Spleen (tissue), 11 donors: ENCODE measurements at regions not wholly inside any gene's neighbourhood (a gene's known extent, or its start where the extent isn't known, plus 50 kb on each side); places are given as distances from the start of the nearest gene placed in this dataset.

ENCODE experiments used
- DNase-seq: peaks from one replicate; pipeline ENCODE4 v3.0.0-alpha.2; 2020
- H3K27ac ChIP-seq, 8 donors: fragments of 200-600 bp; sonication (generic) in 7 of 8; 1 replicate in 4 of 8; 2 replicates in 4 of 8; pipeline versions ENCODE4 v1.5.0 to v1.8.0; 2016 to 2021; ENCODE audit warnings: inconsistent platforms in 4 of 8, mild to moderate bottlenecking in 4 of 8, moderate library complexity in 1 of 8
- H3K27me3 ChIP-seq, 7 donors: fragments of 200-600 bp; sonication (generic) in 6 of 7; replicated peaks in 1 of 7; 1 replicate in 4 of 7; 2 replicates in 3 of 7; pipeline versions ENCODE4 v1.5.0 to v1.8.0; 2016 to 2021; ENCODE audit warnings: inconsistent platforms in 3 of 7, mild to moderate bottlenecking in 1 of 7
- H3K36me3 ChIP-seq, 6 donors: fragments of 200-600 bp; sonication (generic) in 5 of 6; 1 replicate in 4 of 6; 2 replicates in 2 of 6; pipeline versions ENCODE4 v1.5.0 to v1.8.0; 2016 to 2021; ENCODE audit warnings: inconsistent platforms in 2 of 6
- H3K4me1 ChIP-seq, 6 donors: fragments of 200-600 bp; sonication (generic) in 5 of 6; 1 replicate in 3 of 6; 2 replicates in 3 of 6; pipeline versions ENCODE4 v1.5.0 to v1.8.0; 2016 to 2021; ENCODE audit warnings: inconsistent platforms in 3 of 6
- H3K4me3 ChIP-seq, 8 donors: fragments of 200-600 bp; sonication (generic) in 7 of 8; 1 replicate in 4 of 8; 2 replicates in 4 of 8; pipeline versions ENCODE4 v1.5.0 to v1.8.0; 2016 to 2021; ENCODE audit warnings: inconsistent platforms in 4 of 8, mild to moderate bottlenecking in 4 of 8, moderate library complexity in 2 of 8
- H3K9me3 ChIP-seq, 8 donors: fragments of 200-600 bp; sonication (generic) in 7 of 8; 1 replicate in 4 of 8; 2 replicates in 4 of 8; pipeline versions ENCODE4 v1.5.0 to v1.8.0; 2016 to 2021; ENCODE audit warnings: inconsistent platforms in 4 of 8
- POLR2A ChIP-seq, 3 donors: fragments of 450-650 bp; IDR thresholded peaks; one replicate each; pipeline ENCODE4 v1.5.1; 2017; ENCODE audit warnings: antibody characterized with exemption in 3 of 3, mild to moderate bottlenecking in 1 of 3
- POLR2AphosphoS5 ChIP-seq, 3 donors: sonication (generic); formaldehyde crosslinking; IDR thresholded peaks; one replicate each; pipeline ENCODE4 v1.5.1; 2017; ENCODE audit warnings: antibody characterized with exemption in 3 of 3
- WGBS, 5 donors: extraction: QIAGEN DNeasy Blood & Tissue Kit in 3 of 5; methylation state at CpG; one replicate each; pipeline versions ENCODE4 v1.1.5 to v1.1.7; 2013 to 2018; 5-methylcytosine and 5-hydroxymethylcytosine counted together
- intact Hi-C: fragments of 100-400 bp; cut with DNase I; formaldehyde crosslinking; loops from one replicate; pipeline ENCODE4 v1.15.0; 2023; ENCODE audit warnings: low total_unique reads
- TF ChIP-seq, protein P1 (sequence below), 11 experiments: fragments of 200-600 bp in 7 of 11; fragments of 450-650 bp in 4 of 11; sonication (generic) in 4 of 11; IDR thresholded peaks in 8 of 11; conservative IDR thresholded peaks in 3 of 11; 1 replicate in 7 of 11; 2 replicates in 4 of 11; pipeline versions ENCODE4 v1.4.0 to v1.8.0; 2016 to 2021; ENCODE audit warnings: antibody characterized with exemption in 11 of 11, inconsistent platforms in 4 of 11, mild to moderate bottlenecking in 1 of 11
- donor health status: healthy with polysubstance abuse.
- donor health status: DM: no; HTN: no; CAD: no; lungs with moderate emphysema.
- donor health status: DM: no; HTN: no; CAD: no.
- donor health status: Bipolar disorder and iron deficiency.
- donor health status: healthy.
- donor health status: DM: no; HTN: no; CAD: no.
- donor health status: DM: yes; HTN: yes; CAD: no.

DNA sequence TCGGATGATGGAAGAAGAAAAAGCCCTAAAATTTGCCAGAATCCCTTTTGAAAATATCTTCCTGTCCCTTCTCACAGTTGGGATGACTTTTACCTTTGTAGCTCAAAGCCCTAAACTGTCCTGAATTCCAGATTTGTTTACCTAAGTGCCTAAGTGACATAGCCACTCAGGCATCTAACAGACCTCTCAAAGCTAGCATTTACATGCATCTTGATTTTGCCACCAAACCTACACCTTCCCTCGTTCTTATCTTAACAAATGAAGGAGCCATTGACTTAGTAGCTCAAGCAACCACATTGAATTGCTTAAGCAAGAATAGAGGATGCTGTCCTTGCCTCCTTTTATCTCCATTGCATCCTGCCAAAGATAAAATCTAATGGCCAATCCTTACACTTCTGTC is 198.4 kb upstream of the NTM start:
- Histone ChIP-seq H3K4me3 (no peak overlapping the region), H3K27me3 (no peaks in the 10 kb centered on the region), H3K27ac (no peak overlapping the region), H3K9me3 (no peaks in the 10 kb centered on the region), H3K36me3 (no peaks in the 10 kb centered on the region), H3K4me1 (no peaks in the 10 kb centered on the region)
- TF ChIP-seq, protein P1, sequence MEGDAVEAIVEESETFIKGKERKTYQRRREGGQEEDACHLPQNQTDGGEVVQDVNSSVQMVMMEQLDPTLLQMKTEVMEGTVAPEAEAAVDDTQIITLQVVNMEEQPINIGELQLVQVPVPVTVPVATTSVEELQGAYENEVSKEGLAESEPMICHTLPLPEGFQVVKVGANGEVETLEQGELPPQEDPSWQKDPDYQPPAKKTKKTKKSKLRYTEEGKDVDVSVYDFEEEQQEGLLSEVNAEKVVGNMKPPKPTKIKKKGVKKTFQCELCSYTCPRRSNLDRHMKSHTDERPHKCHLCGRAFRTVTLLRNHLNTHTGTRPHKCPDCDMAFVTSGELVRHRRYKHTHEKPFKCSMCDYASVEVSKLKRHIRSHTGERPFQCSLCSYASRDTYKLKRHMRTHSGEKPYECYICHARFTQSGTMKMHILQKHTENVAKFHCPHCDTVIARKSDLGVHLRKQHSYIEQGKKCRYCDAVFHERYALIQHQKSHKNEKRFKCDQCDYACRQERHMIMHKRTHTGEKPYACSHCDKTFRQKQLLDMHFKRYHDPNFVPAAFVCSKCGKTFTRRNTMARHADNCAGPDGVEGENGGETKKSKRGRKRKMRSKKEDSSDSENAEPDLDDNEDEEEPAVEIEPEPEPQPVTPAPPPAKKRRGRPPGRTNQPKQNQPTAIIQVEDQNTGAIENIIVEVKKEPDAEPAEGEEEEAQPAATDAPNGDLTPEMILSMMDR (IDR thresholded peaks at IDR 0.05 in 8 of 11, conservative IDR thresholded peaks at IDR 0.05 in 3 of 11), result no peak
- no peak for TF ChIP-seq POLR2AphosphoS5 (IDR thresholded peaks at IDR 0.05)
- no peak for TF ChIP-seq POLR2A (IDR thresholded peaks at IDR 0.05)
- 51 to 66% (median 61%) methylated on average over 2 of the region's 2 CpGs for WGBS, 5 donors
- intact Hi-C loops, result no loop called here
- no peak for DNase-seq

GRCh38 chr11:131178020-131178419 is 192.4 kb upstream of the NTM start:
- Histone ChIP-seq H3K4me3 (no peak overlapping the region), H3K9me3 (no peaks in the 10 kb centered on the region), H3K27me3 (no peaks in the 10 kb centered on the region), H3K4me1 (no peaks in the 10 kb centered on the region), H3K27ac (no peak overlapping the region), H3K36me3 (no peaks in the 10 kb centered on the region)
- intact Hi-C loops, result no loop called here
- TF ChIP-seq POLR2AphosphoS5 (IDR thresholded peaks at IDR 0.05) (no peak), POLR2A (IDR thresholded peaks at IDR 0.05) (no peak)
- TF ChIP-seq, protein P1 (IDR thresholded peaks at IDR 0.05 in 8 of 11, conservative IDR thresholded peaks at IDR 0.05 in 3 of 11), result no peak
- 77 to 89% (median 83%) methylated on average over 11 of the region's 11 CpGs for WGBS, 5 donors
- no peak for DNase-seq

DNA sequence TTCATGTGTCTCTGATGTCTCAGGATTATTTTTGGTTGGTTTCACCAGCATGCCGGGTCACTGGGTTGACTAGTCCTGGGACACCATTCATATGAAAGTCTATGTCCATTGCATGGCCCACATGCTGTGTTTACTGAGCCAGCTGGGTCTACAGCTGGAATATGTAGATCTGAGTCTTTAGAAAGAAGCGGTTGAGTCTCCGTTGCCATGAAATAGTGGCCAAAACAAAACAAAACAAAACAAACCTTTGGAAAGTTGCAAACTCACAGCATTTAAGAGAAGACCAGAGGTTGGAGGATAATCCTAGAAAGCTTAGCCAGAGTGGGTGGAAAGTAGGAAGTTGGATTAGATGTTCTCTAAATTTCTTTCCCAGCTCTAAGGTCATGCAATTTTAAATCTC is 191.8 kb upstream of the NTM start:
- DNase-seq, result no peak
- intact Hi-C loops, result no loop called here
- peaks cover 0 to 2% (median 0%) of the 10 kb centered on the region in 7 donors for H3K27me3 ChIP-seq
- 75 to 83% (median 77%) methylated on average over 3 of the region's 3 CpGs for WGBS, 5 donors
- H3K9me3 ChIP-seq, result no peaks in the 10 kb centered on the region
- H3K4me3 ChIP-seq, result no peak overlapping the region
- H3K27ac ChIP-seq, result no peak overlapping the region
- TF ChIP-seq, protein P1 (IDR thresholded peaks at IDR 0.05 in 8 of 11, conservative IDR thresholded peaks at IDR 0.05 in 3 of 11), result no peak
- TF ChIP-seq POLR2AphosphoS5 (IDR thresholded peaks at IDR 0.05), result no peak
- no peak for TF ChIP-seq POLR2A (IDR thresholded peaks at IDR 0.05)
- H3K4me1 ChIP-seq, result no peaks in the 10 kb centered on the region
- H3K36me3 ChIP-seq, result no peaks in the 10 kb centered on the region

- no peak for TF ChIP-seq POLR2A (IDR thresholded peaks at IDR 0.05)
- TF ChIP-seq, protein P1 (IDR thresholded peaks at IDR 0.05 in 8 of 11, conservative IDR thresholded peaks at IDR 0.05 in 3 of 11), result no peak
- no peak for TF ChIP-seq POLR2AphosphoS5 (IDR thresholded peaks at IDR 0.05)
- H3K36me3 ChIP-seq, result no peaks in the 10 kb centered on the region
- H3K27ac ChIP-seq, result no peak overlapping the region
- H3K9me3 ChIP-seq, result no peaks in the 10 kb centered on the region
- peaks cover 0 to 7% (median 0%) of the 10 kb centered on the region in 7 donors for H3K27me3 ChIP-seq
- H3K4me3 ChIP-seq, result no peak overlapping the region
- WGBS, 5 donors, result 74 to 90% (median 84%) methylated on average over 4 of the region's 4 CpGs
- intact Hi-C loops, result no loop called here
- no peak for DNase-seq
- no peaks in the 10 kb centered on the region for H3K4me1 ChIP-seq
These were observed 190.6 kb upstream of the NTM start for GRCh38 chr11:131179836-131180235.
